ENCODE measurements at regions not wholly inside any gene's neighbourhood (a gene's known extent, or its start where the extent isn't known, plus 50 kb on each side); places are given as distances from the start of the nearest gene placed in this dataset.

DNA sequence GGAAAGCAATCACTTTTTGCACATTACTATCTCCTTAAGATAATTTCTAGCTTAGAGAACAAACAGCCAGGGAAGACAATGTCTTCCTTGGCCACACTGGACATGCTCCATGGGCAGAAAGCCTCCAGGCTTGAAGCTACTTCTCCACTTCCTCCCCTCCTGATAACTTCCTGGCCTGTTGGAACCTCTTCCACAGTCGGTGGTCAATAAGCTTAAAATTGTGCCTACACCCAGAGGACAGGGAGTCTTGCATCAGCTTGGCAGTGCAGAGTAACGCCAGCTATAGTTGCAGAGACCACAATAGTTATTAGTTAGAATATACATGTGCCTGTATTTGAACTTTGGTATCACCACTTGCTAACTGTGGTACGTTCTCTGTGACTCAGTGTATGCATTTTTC is 58.1 kb upstream of the ABCA1 start:
- TF ChIP-seq EZH2 (IDR thresholded peaks at IDR 0.05; ENCODE audit: borderline replicate concordance, low read depth, low read length) (no peak), ZNF592 (IDR thresholded peaks at IDR 0.05) (no peak), ETS2 (tag; IDR thresholded peaks at IDR 0.05; ENCODE audit: borderline replicate concordance, poor library complexity, severe bottlenecking) (no peak), NFE2 (IDR thresholded peaks at IDR 0.05; ENCODE audit: low read depth) (no peak), GABPA (tag; conservative IDR thresholded peaks at IDR 0.05; ENCODE audit: low read depth) (no peak), ZNF449 (CRISPR knock-in tag; IDR thresholded peaks at IDR 0.05) (no peak), MAFK (IDR thresholded peaks at IDR 0.05; ENCODE audit: low read length) (no peak), POLR2AphosphoS5 (IDR thresholded peaks at IDR 0.05; ENCODE audit: control insufficient read depth, insufficient read depth, low read depth, low read length) (no peak), RCOR1 (IDR thresholded peaks at IDR 0.05; ENCODE audit: borderline replicate concordance in 1 of 2, low read depth in 2 of 2, low read length in 2 of 2) (no peak)
- TF ChIP-seq, protein P1, sequence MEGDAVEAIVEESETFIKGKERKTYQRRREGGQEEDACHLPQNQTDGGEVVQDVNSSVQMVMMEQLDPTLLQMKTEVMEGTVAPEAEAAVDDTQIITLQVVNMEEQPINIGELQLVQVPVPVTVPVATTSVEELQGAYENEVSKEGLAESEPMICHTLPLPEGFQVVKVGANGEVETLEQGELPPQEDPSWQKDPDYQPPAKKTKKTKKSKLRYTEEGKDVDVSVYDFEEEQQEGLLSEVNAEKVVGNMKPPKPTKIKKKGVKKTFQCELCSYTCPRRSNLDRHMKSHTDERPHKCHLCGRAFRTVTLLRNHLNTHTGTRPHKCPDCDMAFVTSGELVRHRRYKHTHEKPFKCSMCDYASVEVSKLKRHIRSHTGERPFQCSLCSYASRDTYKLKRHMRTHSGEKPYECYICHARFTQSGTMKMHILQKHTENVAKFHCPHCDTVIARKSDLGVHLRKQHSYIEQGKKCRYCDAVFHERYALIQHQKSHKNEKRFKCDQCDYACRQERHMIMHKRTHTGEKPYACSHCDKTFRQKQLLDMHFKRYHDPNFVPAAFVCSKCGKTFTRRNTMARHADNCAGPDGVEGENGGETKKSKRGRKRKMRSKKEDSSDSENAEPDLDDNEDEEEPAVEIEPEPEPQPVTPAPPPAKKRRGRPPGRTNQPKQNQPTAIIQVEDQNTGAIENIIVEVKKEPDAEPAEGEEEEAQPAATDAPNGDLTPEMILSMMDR (IDR thresholded peaks at IDR 0.05 in 2 of 3, conservative IDR thresholded peaks at IDR 0.05 in 1 of 3; ENCODE audit: insufficient read depth in 2 of 3, low read depth in 1 of 3, low read length in 3 of 3) = no peak
- TF ChIP-seq, protein P2, sequence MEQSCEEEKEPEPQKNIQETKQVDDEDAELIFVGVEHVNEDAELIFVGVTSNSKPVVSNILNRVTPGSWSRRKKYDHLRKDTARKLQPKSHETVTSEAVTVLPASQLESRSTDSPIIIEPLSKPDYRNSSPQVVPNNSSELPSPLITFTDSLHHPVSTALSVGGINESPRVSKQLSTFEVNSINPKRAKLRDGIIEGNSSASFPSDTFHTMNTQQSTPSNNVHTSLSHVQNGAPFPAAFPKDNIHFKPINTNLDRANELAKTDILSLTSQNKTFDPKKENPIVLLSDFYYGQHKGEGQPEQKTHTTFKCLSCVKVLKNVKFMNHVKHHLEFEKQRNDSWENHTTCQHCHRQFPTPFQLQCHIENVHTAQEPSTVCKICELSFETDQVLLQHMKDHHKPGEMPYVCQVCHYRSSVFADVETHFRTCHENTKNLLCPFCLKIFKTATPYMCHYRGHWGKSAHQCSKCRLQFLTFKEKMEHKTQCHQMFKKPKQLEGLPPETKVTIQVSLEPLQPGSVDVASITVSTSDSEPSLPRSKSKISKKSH (CRISPR knock-in tag; IDR thresholded peaks at IDR 0.05) = no peak
- TF ChIP-seq, protein P3, sequence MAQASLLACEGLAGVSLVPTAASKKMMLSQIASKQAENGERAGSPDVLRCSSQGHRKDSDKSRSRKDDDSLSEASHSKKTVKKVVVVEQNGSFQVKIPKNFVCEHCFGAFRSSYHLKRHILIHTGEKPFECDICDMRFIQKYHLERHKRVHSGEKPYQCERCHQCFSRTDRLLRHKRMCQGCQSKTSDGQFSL (CRISPR knock-in tag; IDR thresholded peaks at IDR 0.05) = no peak
- TF ChIP-seq, protein P3 (tag; IDR thresholded peaks at IDR 0.05) = no peak

Measured in K562 (cell line).